ENCODE measurements at regions not wholly inside any gene's neighbourhood (a gene's known extent, or its start where the extent isn't known, plus 50 kb on each side); places are given as distances from the start of the nearest gene placed in this dataset.
"Not testable (repeated sequence)": the region's sequence is repeated elsewhere in the genome, so short reads cannot be mapped to it uniquely, and the experiment has no call there.

GRCh38 chr7:52592698-52593097 lies 442.7 kb upstream of the POM121L12 start:
- no peak overlapping the region for H3K27ac Mint-ChIP-seq
- no peak overlapping the region for H3K27ac ChIP-seq (ENCODE audit: low read depth, low read length)
- no peak overlapping the region for H3K4me3 ChIP-seq (ENCODE audit: low read length in 2 of 2)
- H3K27me3 ChIP-seq (ENCODE audit: insufficient read depth, low read length), result no peaks in the 10 kb centered on the region
- ChIA-PET CTCF (ENCODE audit: partially characterized antibody) (no interaction called here), POLR2A (ENCODE audit: partially characterized antibody) (no interaction called here)
- H3K36me3 Mint-ChIP-seq, result no peaks in the 10 kb centered on the region
- H3K4me1 Mint-ChIP-seq, result no peaks in the 10 kb centered on the region
- H3K4me3 Mint-ChIP-seq, result no peak overlapping the region
- intact Hi-C loops (cut with micrococcal nuclease), result no loop called here
- H3K4me1 ChIP-seq (ENCODE audit: insufficient read depth, low read length), result no peaks in the 10 kb centered on the region
- H3K36me3 ChIP-seq (ENCODE audit: insufficient read depth, low read length), result no peaks in the 10 kb centered on the region
- no peak for DNase-seq
- peaks cover under 1 to 30% (median 19%) of the 10 kb centered on the region in 8 donors for H3K9me3 Mint-ChIP-seq
- H3K9me3 ChIP-seq (ENCODE audit: control insufficient read depth in 1 of 2, low read length in 2 of 2), result peaks cover 0 to 3% of the 10 kb centered on the region in 2 donors
- H3K27me3 Mint-ChIP-seq, result no peaks in the 10 kb centered on the region

GRCh38 chr7:52586704-52587103 lies 448.7 kb upstream of the POM121L12 start:
- H3K4me3 Mint-ChIP-seq, result no peak overlapping the region
- no peak overlapping the region for H3K27ac ChIP-seq (ENCODE audit: low read depth, low read length)
- no peaks in the 10 kb centered on the region for H3K4me1 ChIP-seq (ENCODE audit: insufficient read depth, low read length)
- H3K4me1 Mint-ChIP-seq, result no peaks in the 10 kb centered on the region
- H3K36me3 ChIP-seq (ENCODE audit: insufficient read depth, low read length), result no peaks in the 10 kb centered on the region
- no peaks in the 10 kb centered on the region for H3K36me3 Mint-ChIP-seq
- H3K27me3 ChIP-seq (ENCODE audit: insufficient read depth, low read length), result no peaks in the 10 kb centered on the region
- POLR2A ChIA-PET (ENCODE audit: partially characterized antibody), result no interaction called here
- no peak overlapping the region for H3K4me3 ChIP-seq (ENCODE audit: low read length in 2 of 2)
- no peak for DNase-seq
- CTCF ChIA-PET (ENCODE audit: partially characterized antibody), result no interaction called here
- intact Hi-C loops (cut with micrococcal nuclease), result no loop called here
- peaks cover 3 to 18% (median 8%) of the 10 kb centered on the region in 8 donors for H3K9me3 Mint-ChIP-seq
- no peak overlapping the region for H3K27ac Mint-ChIP-seq
- H3K27me3 Mint-ChIP-seq, result no peaks in the 10 kb centered on the region
- no peaks in the 10 kb centered on the region for H3K9me3 ChIP-seq (ENCODE audit: control insufficient read depth in 1 of 2, low read length in 2 of 2)

- Mint-ChIP-seq H3K4me3 (no peak overlapping the region), H3K4me1 (no peaks in the 10 kb centered on the region), H3K27me3 (no peaks in the 10 kb centered on the region), H3K9me3 (peaks cover 3 to 24% (median 14%) of the 10 kb centered on the region in 8 donors), H3K27ac (no peak overlapping the region), H3K36me3 (no peaks in the 10 kb centered on the region)
- no peak overlapping the region for H3K27ac ChIP-seq (ENCODE audit: low read depth, low read length)
- no peaks in the 10 kb centered on the region for H3K27me3 ChIP-seq (ENCODE audit: insufficient read depth, low read length)
- intact Hi-C loops (cut with micrococcal nuclease), result no loop called here
- H3K4me3 ChIP-seq (ENCODE audit: low read length in 2 of 2), result no peak overlapping the region
- no peak for DNase-seq
- no peaks in the 10 kb centered on the region for H3K4me1 ChIP-seq (ENCODE audit: insufficient read depth, low read length)
- ChIA-PET POLR2A (ENCODE audit: partially characterized antibody) (no interaction called here), CTCF (ENCODE audit: partially characterized antibody) (no interaction called here)
- no peaks in the 10 kb centered on the region for H3K36me3 ChIP-seq (ENCODE audit: insufficient read depth, low read length)
- no peaks in the 10 kb centered on the region for H3K9me3 ChIP-seq (ENCODE audit: control insufficient read depth in 1 of 2, low read length in 2 of 2)
These were observed 451.4 kb upstream of the POM121L12 start for GRCh38 chr7:52584041-52584440.

- DNase-seq; H3K4me1 ChIP-seq (ENCODE audit: insufficient read depth, low read length); H3K36me3 Mint-ChIP-seq; H3K4me3 ChIP-seq (ENCODE audit: low read length in 2 of 2); H3K4me3 Mint-ChIP-seq; H3K36me3 ChIP-seq (ENCODE audit: insufficient read depth, low read length); H3K27ac Mint-ChIP-seq; H3K27me3 Mint-ChIP-seq; H3K4me1 Mint-ChIP-seq; intact Hi-C loops (cut with micrococcal nuclease); CTCF ChIA-PET (ENCODE audit: partially characterized antibody); POLR2A ChIA-PET (ENCODE audit: partially characterized antibody); H3K27me3 ChIP-seq (ENCODE audit: insufficient read depth, low read length); H3K9me3 ChIP-seq (ENCODE audit: control insufficient read depth in 1 of 2, low read length in 2 of 2); H3K27ac ChIP-seq (ENCODE audit: low read depth, low read length): not testable (repeated sequence)
- peaks cover 2 to 15% (median 5%) of the 10 kb centered on the region in 8 donors for H3K9me3 Mint-ChIP-seq
These were observed 462.3 kb upstream of the POM121L12 start for GRCh38 chr7:52573141-52573540.

GRCh38 chr7:52571026-52571425 lies 464.4 kb upstream of the POM121L12 start:
- H3K27me3 Mint-ChIP-seq, result no peaks in the 10 kb centered on the region
- H3K4me3 Mint-ChIP-seq, result no peak overlapping the region
- H3K27ac Mint-ChIP-seq, result no peak overlapping the region
- Histone ChIP-seq H3K4me3 (ENCODE audit: low read length in 2 of 2) (no peak overlapping the region), H3K4me1 (ENCODE audit: insufficient read depth, low read length) (no peaks in the 10 kb centered on the region), H3K27ac (ENCODE audit: low read depth, low read length) (no peak overlapping the region), H3K9me3 (ENCODE audit: control insufficient read depth in 1 of 2, low read length in 2 of 2) (no peaks in the 10 kb centered on the region), H3K27me3 (ENCODE audit: insufficient read depth, low read length) (no peaks in the 10 kb centered on the region), H3K36me3 (ENCODE audit: insufficient read depth, low read length) (no peaks in the 10 kb centered on the region)
- no peaks in the 10 kb centered on the region for H3K4me1 Mint-ChIP-seq
- POLR2A ChIA-PET (ENCODE audit: partially characterized antibody), result no interaction called here
- DNase-seq, result no peak
- intact Hi-C loops (cut with micrococcal nuclease), result no loop called here
- no peaks in the 10 kb centered on the region for H3K36me3 Mint-ChIP-seq
- CTCF ChIA-PET (ENCODE audit: partially characterized antibody), result no interaction called here
- peaks cover 0 to 24% (median 7%) of the 10 kb centered on the region in 8 donors for H3K9me3 Mint-ChIP-seq

- H3K4me1 Mint-ChIP-seq, result no peaks in the 10 kb centered on the region
- H3K27ac ChIP-seq (ENCODE audit: low read depth, low read length), result no peak overlapping the region
- no peak overlapping the region for H3K4me3 Mint-ChIP-seq
- H3K36me3 ChIP-seq (ENCODE audit: insufficient read depth, low read length), result no peaks in the 10 kb centered on the region
- peaks cover 0 to 20% (median 7%) of the 10 kb centered on the region in 8 donors for H3K9me3 Mint-ChIP-seq
- CTCF ChIA-PET (ENCODE audit: partially characterized antibody), result no interaction called here
- POLR2A ChIA-PET (ENCODE audit: partially characterized antibody), result no interaction called here
- H3K4me1 ChIP-seq (ENCODE audit: insufficient read depth, low read length), result no peaks in the 10 kb centered on the region
- H3K27ac Mint-ChIP-seq, result no peak overlapping the region
- no peaks in the 10 kb centered on the region for H3K27me3 Mint-ChIP-seq
- no peak overlapping the region for H3K4me3 ChIP-seq (ENCODE audit: low read length in 2 of 2)
- no peaks in the 10 kb centered on the region for H3K36me3 Mint-ChIP-seq
- no peak for DNase-seq
- intact Hi-C loops (cut with micrococcal nuclease), result no loop called here
- no peaks in the 10 kb centered on the region for H3K27me3 ChIP-seq (ENCODE audit: insufficient read depth, low read length)
- no peaks in the 10 kb centered on the region for H3K9me3 ChIP-seq (ENCODE audit: control insufficient read depth in 1 of 2, low read length in 2 of 2)
These were observed 466.3 kb upstream of the POM121L12 start for GRCh38 chr7:52569151-52569550.

GRCh38 chr7:52565974-52566373 lies 469.5 kb upstream of the POM121L12 start:
- no peaks in the 10 kb centered on the region for H3K27me3 ChIP-seq (ENCODE audit: insufficient read depth, low read length)
- intact Hi-C loops (cut with micrococcal nuclease), result no loop called here
- Mint-ChIP-seq H3K27ac (no peak overlapping the region), H3K36me3 (no peaks in the 10 kb centered on the region), H3K27me3 (no peaks in the 10 kb centered on the region), H3K4me1 (no peaks in the 10 kb centered on the region), H3K4me3 (no peak overlapping the region), H3K9me3 (peaks cover 0 to 29% (median 9%) of the 10 kb centered on the region in 8 donors)
- H3K4me1 ChIP-seq (ENCODE audit: insufficient read depth, low read length), result no peaks in the 10 kb centered on the region
- ChIA-PET CTCF (ENCODE audit: partially characterized antibody) (no interaction called here), POLR2A (ENCODE audit: partially characterized antibody) (no interaction called here)
- DNase-seq, result no peak
- H3K27ac ChIP-seq (ENCODE audit: low read depth, low read length), result no peak overlapping the region
- H3K9me3 ChIP-seq (ENCODE audit: control insufficient read depth in 1 of 2, low read length in 2 of 2), result no peaks in the 10 kb centered on the region
- no peak overlapping the region for H3K4me3 ChIP-seq (ENCODE audit: low read length in 2 of 2)
- no peaks in the 10 kb centered on the region for H3K36me3 ChIP-seq (ENCODE audit: insufficient read depth, low read length)

GRCh38 chr7:52555805-52556204 lies 479.6 kb upstream of the POM121L12 start:
- H3K27ac Mint-ChIP-seq, result no peak overlapping the region
- Histone ChIP-seq H3K9me3 (ENCODE audit: control insufficient read depth in 1 of 2, low read length in 2 of 2) (no peaks in the 10 kb centered on the region), H3K27ac (ENCODE audit: low read depth, low read length) (no peak overlapping the region), H3K27me3 (ENCODE audit: insufficient read depth, low read length) (no peaks in the 10 kb centered on the region), H3K36me3 (ENCODE audit: insufficient read depth, low read length) (no peaks in the 10 kb centered on the region), H3K4me1 (ENCODE audit: insufficient read depth, low read length) (no peaks in the 10 kb centered on the region), H3K4me3 (ENCODE audit: low read length in 2 of 2) (no peak overlapping the region)
- no peaks in the 10 kb centered on the region for H3K36me3 Mint-ChIP-seq
- no peak overlapping the region for H3K4me3 Mint-ChIP-seq
- ChIA-PET POLR2A (ENCODE audit: partially characterized antibody) (no interaction called here), CTCF (ENCODE audit: partially characterized antibody) (no interaction called here)
- intact Hi-C loops (cut with micrococcal nuclease), result no loop called here
- H3K9me3 Mint-ChIP-seq, result peaks cover 3 to 24% (median 15%) of the 10 kb centered on the region in 8 donors
- DNase-seq, result no peak
- no peaks in the 10 kb centered on the region for H3K4me1 Mint-ChIP-seq
- no peaks in the 10 kb centered on the region for H3K27me3 Mint-ChIP-seq

All from CD4-positive, alpha-beta memory T cell (primary cell).